GM12878 (cell line): ENCODE measurements at regions not wholly inside any gene's neighbourhood (a gene's known extent, or its start where the extent isn't known, plus 50 kb on each side); places are given as distances from the start of the nearest gene placed in this dataset.

Experiments used
- ATAC-seq: fragments of 200-7000 bp; cut with Tn5 transposase; 3 replicates; pipeline ENCODE4 v1.9.1; 2020; ENCODE audit warnings: mild to moderate bottlenecking, moderate library complexity
- BruUV-seq: library from RNA; stranded (reverse); fragments of 400-500 nt; replicated peaks from 2 replicates; lab custom pipeline; 2021; lab: Mats Ljungman, UMichigan
- CTCF ChIA-PET: fragments of 300-600 bp; sonication (Branson Sonifier 250); formaldehyde crosslinking; extraction: SDS; loops from one replicate; lab custom pipeline; 2021; ENCODE audit warnings: inconsistent platforms; lab: Yijun Ruan, JAX
- POLR2A ChIA-PET: fragments of 350-600 bp; formaldehyde crosslinking; extraction: SDS; loops from one replicate; lab custom pipeline; 2021; ENCODE audit warnings: inconsistent platforms; lab: Charles Lee
- RAD21 ChIA-PET: fragments of 300-600 bp; sonication (Branson Sonifier 250); formaldehyde crosslinking; loops from one replicate; lab custom pipeline; 2023; ENCODE audit warnings: antibody characterized with exemption; ENCODE audit not compliant: unreplicated experiment; lab: Charles Lee
- SMC1A ChIA-PET: fragments of 300-600 bp; sonication (Branson Sonifier 250); formaldehyde crosslinking; loops from one replicate; lab custom pipeline; 2023; ENCODE audit not compliant: unreplicated experiment, uncharacterized antibody; lab: Charles Lee
- DNase-seq: peaks from one replicate; pipeline ENCODE4 v3.0.0-alpha.2; 2011; ENCODE audit warnings: low read depth, low spot score
- FAIRE-seq: peaks from 3 replicates; lab custom pipeline; 2011; peaks lifted over from hg19 to GRCh38; lab: Jason Lieb, UNC
- H2AFZ ChIP-seq: 2 replicates; pipeline ENCODE4 v1.6.0; 2011; ENCODE audit warnings: low read depth, low read length, control low read depth; ENCODE audit not compliant: control insufficient read depth
- H3K27ac ChIP-seq: 2 replicates; pipeline ENCODE4 v1.5.1; 2011; ENCODE audit warnings: control low read depth; ENCODE audit not compliant: control insufficient read depth, insufficient read depth
- H3K27me3 ChIP-seq, 2 experiments: replicated peaks in 1 of 2; 2 replicates each; pipeline versions ENCODE4 v1.6.0 to v1.6.1; 2011; ENCODE audit warnings: low read length in 1 of 2; ENCODE audit not compliant: control insufficient read depth in 2 of 2, insufficient read depth in 2 of 2
- H3K36me3 ChIP-seq, 2 experiments: 2 replicates each; pipeline ENCODE4 v1.5.1; 2011; ENCODE audit warnings: low read length in 1 of 2; ENCODE audit not compliant: control insufficient read depth in 2 of 2, insufficient read depth in 2 of 2
- H3K4me1 ChIP-seq: 2 replicates; pipeline ENCODE4 v1.6.1; 2011; ENCODE audit warnings: mild to moderate bottlenecking, low read length, moderate library complexity, mixed read lengths; ENCODE audit not compliant: control insufficient read depth, insufficient read depth
- H3K4me2 ChIP-seq: 2 replicates; pipeline ENCODE4 v1.6.0; 2011; ENCODE audit warnings: control low read depth; ENCODE audit not compliant: control insufficient read depth, insufficient read depth
- H3K4me3 ChIP-seq: fragments of 200-600 bp; sonication (generic); 2 replicates; pipeline ENCODE4 v1.5.1; 2016
- H3K79me2 ChIP-seq: 2 replicates; pipeline ENCODE4 v1.6.0; 2011; ENCODE audit warnings: low read length; ENCODE audit not compliant: control insufficient read depth, insufficient read depth
- H3K9ac ChIP-seq: 2 replicates; pipeline ENCODE4 v1.8.0; 2011; ENCODE audit warnings: low read length, control low read depth, mixed read lengths; ENCODE audit not compliant: control insufficient read depth, insufficient read depth
- H3K9me3 ChIP-seq: replicated peaks from 3 replicates; pipeline ENCODE4 v1.5.1; 2011; ENCODE audit warnings: mild to moderate bottlenecking, low read length; ENCODE audit not compliant: control insufficient read depth, insufficient read depth
- H4K20me1 ChIP-seq: 2 replicates; pipeline ENCODE4 v1.6.0; 2011; ENCODE audit not compliant: control insufficient read depth, insufficient read depth
- BCLAF1 ChIP-seq: fragments of 450-650 bp; IDR thresholded peaks from 2 replicates; pipeline ENCODE4 v1.6.1; 2017; ENCODE audit warnings: antibody characterized with exemption, mild to moderate bottlenecking, moderate library complexity
- BMI1 ChIP-seq: fragments of 450-650 bp; IDR thresholded peaks from 2 replicates; pipeline ENCODE4 v1.6.1; 2016; ENCODE audit warnings: mild to moderate bottlenecking, moderate library complexity, borderline replicate concordance
- CHD1 ChIP-seq: IDR thresholded peaks from 2 replicates; pipeline ENCODE4 v1.6.1; 2012; ENCODE audit warnings: low read depth, low read length, improper control_type of control experiment
- LARP7 ChIP-seq: fragments of 450-650 bp; IDR thresholded peaks from 2 replicates; pipeline ENCODE4 v1.6.1; 2017; ENCODE audit warnings: mild to moderate bottlenecking
- NFYA ChIP-seq: IDR thresholded peaks from 2 replicates; pipeline ENCODE4 v1.6.1; 2011; ENCODE audit warnings: low read depth, mild to moderate bottlenecking, low read length, improper control_type of control experiment, borderline replicate concordance
- NR2C2 ChIP-seq: IDR thresholded peaks from 2 replicates; pipeline ENCODE4 v1.6.1; 2011; ENCODE audit warnings: borderline replicate concordance, low read depth; ENCODE audit not compliant: control insufficient read depth, insufficient read length
- PML ChIP-seq: IDR thresholded peaks from 2 replicates; pipeline ENCODE4 v1.6.1; 2012; ENCODE audit warnings: low read length, inconsistent platforms
- POLR2AphosphoS5 ChIP-seq: IDR thresholded peaks from 2 replicates; pipeline ENCODE4 v1.6.1; 2011; ENCODE audit warnings: mild to moderate bottlenecking, low read length, inconsistent platforms
- RBBP5 ChIP-seq: fragments of 200-600 bp; sonication (generic); conservative IDR thresholded peaks from 2 replicates; pipeline ENCODE4 v1.6.1; 2016
- TBL1XR1 ChIP-seq: IDR thresholded peaks from 2 replicates; pipeline ENCODE4 v1.6.1; 2012; ENCODE audit warnings: low read depth, low read length, improper control_type of control experiment
- USF2 ChIP-seq: IDR thresholded peaks from 2 replicates; pipeline ENCODE4 v1.6.1; 2011; ENCODE audit warnings: low read depth, low read length, improper control_type of control experiment, borderline replicate concordance
- YBX1 ChIP-seq: fragments of 450-650 bp; IDR thresholded peaks from 2 replicates; pipeline ENCODE4 v1.6.1; 2016; ENCODE audit warnings: antibody characterized with exemption
- ZBED1 ChIP-seq: IDR thresholded peaks from 2 replicates; pipeline ENCODE4 v1.6.1; 2016; ENCODE audit warnings: borderline replicate concordance
- ZBTB11 ChIP-seq: fragments of 450-650 bp; formaldehyde crosslinking; IDR thresholded peaks from 2 replicates; pipeline ENCODE4 v1.5.0; 2022; ENCODE audit warnings: mild to moderate bottlenecking, missing genetic modification characterization
- WGBS: methylation state at CpG from one replicate; pipeline ENCODE4 v1.1.6; 2016; ENCODE audit warnings: low lambda C conversion rate; ENCODE audit not compliant: insufficient replicate concordance, insufficient coverage; ENCODE audit errors: missing lambda C conversion rate; 5-methylcytosine and 5-hydroxymethylcytosine counted together
- in situ Hi-C: fragments of 300-500 bp; cut with MboI; formaldehyde crosslinking; loops from 9 replicates; pipeline ENCODE4 v1.14.3; 2018; ENCODE audit warnings: mixed read lengths
- intact Hi-C: fragments of 100-400 bp; cut with micrococcal nuclease; formaldehyde crosslinking; loops from one replicate; pipeline ENCODE4 v1.14.2; 2022; ENCODE audit not compliant: unreplicated experiment

- Histone ChIP-seq H3K4me3 (no peak overlapping the region), H2AFZ (no peak overlapping the region), H3K27me3 (no peaks in the 10 kb centered on the region), H4K20me1 (no peaks in the 10 kb centered on the region), H3K79me2 (no peaks in the 10 kb centered on the region), H3K36me3 (no peaks in the 10 kb centered on the region), H3K4me2 (no peak overlapping the region), H3K9me3 (no peaks in the 10 kb centered on the region), H3K9ac (no peak overlapping the region), H3K27ac (no peak overlapping the region), H3K4me1 (no peaks in the 10 kb centered on the region)
- ATAC-seq (no peak), DNase-seq (no peak), FAIRE-seq (no peak)
- BruUV-seq = no TSS peak
- ChIA-PET SMC1A (no interaction called here), RAD21 (interaction anchor here (0.6 kb wide), 1 partner anchor 92 kb away, joined by 3 read pairs; no protein-coding TSS in a partner anchor), CTCF (interaction anchor here (0.6 kb wide), 1 partner anchor 15 kb away, joined by 3 read pairs; no protein-coding TSS in a partner anchor), POLR2A (no interaction called here)
- TF ChIP-seq BCLAF1 (no peak), TBL1XR1 (no peak), USF2 (no peak), LARP7 (no peak), POLR2AphosphoS5 (no peak), NFYA (no peak), ZBTB11 (no peak), ZBED1 (no peak), CHD1 (no peak), YBX1 (no peak), NR2C2 (no peak), RBBP5 (no peak), BMI1 (no peak), PML (no peak)
- in situ Hi-C loops (no loop called here), intact Hi-C loops (no loop called here)
- 15% methylated on average over 2 of the region's 2 CpGs for WGBS
Observed at GRCh38 chr14:42517806-42518500, 911.3 kb downstream of the LRFN5 start.
